Body of pancreas (tissue), 4 donors: ENCODE measurements at regions not wholly inside any gene's neighbourhood (a gene's known extent, or its start where the extent isn't known, plus 50 kb on each side); places are given as distances from the start of the nearest gene placed in this dataset.
A peak's percentile ranks its signal among the peaks of the same experiment; 100 is the strongest.

ENCODE experiments used
- ATAC-seq: fragments of 150-250 bp; one replicate; pipeline ENCODE4 v1.9.1; 2016
- DNase-seq, 4 donors: peaks; one replicate each; pipeline ENCODE4 v3.0.0-alpha.2; 2019
- H3K27ac ChIP-seq, 4 donors: fragments of 200-600 bp; sonication (generic); 1 replicate in 3 of 4; 2 replicates in 1 of 4; pipeline versions ENCODE4 v1.5.1 to v1.6.1; 2016 to 2019; ENCODE audit warnings: mild to moderate bottlenecking in 1 of 4, mixed read lengths in 1 of 4, moderate library complexity in 1 of 4
- H3K27me3 ChIP-seq, 2 donors: fragments of 200-600 bp; sonication (generic); one replicate each; pipeline ENCODE4 v1.6.0; 2016; ENCODE audit warnings: mild to moderate bottlenecking in 1 of 2
- H3K36me3 ChIP-seq, 2 donors: fragments of 200-600 bp; sonication (generic); replicated peaks in 1 of 2; 2 replicates each; pipeline ENCODE4 v1.5.1; 2016; ENCODE audit warnings: low read depth in 2 of 2; ENCODE audit not compliant: insufficient read depth in 1 of 2
- H3K4me1 ChIP-seq: fragments of 200-600 bp; sonication (generic); one replicate; pipeline ENCODE4 v1.6.0; 2016
- H3K4me3 ChIP-seq, 2 donors: fragments of 200-600 bp; sonication (generic); 1 replicate in 1 of 2; 2 replicates in 1 of 2; pipeline ENCODE4 v1.5.1; 2016 to 2019
- H3K9me3 ChIP-seq, 3 donors: fragments of 200-600 bp; sonication (generic); 1 replicate in 2 of 3; 2 replicates in 1 of 3; pipeline ENCODE4 v1.5.1; 2016
- POLR2A ChIP-seq, 3 donors: fragments of 450-650 bp; IDR thresholded peaks; one replicate each; pipeline ENCODE4 v1.6.1; 2016; ENCODE audit warnings: antibody characterized with exemption in 3 of 3, mild to moderate bottlenecking in 2 of 3
- WGBS, 2 donors: methylation state at CpG; one replicate each; pipeline ENCODE4 v1.1.5; 2017; 5-methylcytosine and 5-hydroxymethylcytosine counted together
- intact Hi-C: fragments of 100-400 bp; cut with DNase I; formaldehyde crosslinking; loops from one replicate; pipeline ENCODE4 v1.15.1; 2023
- TF ChIP-seq, protein P1 (sequence below), 7 experiments: fragments of 450-650 bp in 4 of 7; fragments of 200-600 bp in 3 of 7; sonication (generic) in 3 of 7; IDR thresholded peaks; one replicate each; pipeline ENCODE4 v1.5.1; 2016 to 2019; ENCODE audit warnings: antibody characterized with exemption in 7 of 7

DNA sequence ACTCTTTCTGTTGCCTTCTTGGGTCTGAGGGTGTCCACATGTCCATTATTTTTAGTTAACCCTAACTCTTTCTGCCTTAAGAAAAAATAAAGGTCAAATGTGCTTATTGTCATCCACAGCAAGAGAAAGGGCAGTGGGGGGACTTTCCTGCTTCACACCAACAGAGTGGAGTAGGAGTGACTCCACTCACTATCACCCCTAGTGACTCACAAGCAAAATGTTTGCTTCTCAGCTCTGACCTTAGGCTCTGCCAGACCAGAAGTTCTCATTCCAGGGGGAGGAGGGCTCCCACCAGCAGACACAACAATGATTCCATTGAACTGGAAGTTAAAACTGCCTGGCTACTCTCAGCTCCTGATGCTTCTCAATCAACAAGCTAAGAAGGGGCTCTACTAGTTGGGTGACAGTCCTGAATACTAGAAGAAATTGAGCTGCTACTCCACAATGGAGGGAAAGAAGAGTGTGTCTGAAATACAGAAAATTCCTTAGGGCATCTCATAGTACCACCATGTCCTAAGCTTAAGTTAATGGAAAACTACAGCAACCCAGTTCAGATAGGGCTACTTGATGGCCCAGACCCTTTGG is 83.9 kb upstream of the AFDN start:
- no peaks in the 10 kb centered on the region for H3K9me3 ChIP-seq
- no peak for TF ChIP-seq POLR2A (IDR thresholded peaks at IDR 0.05)
- TF ChIP-seq, protein P1, sequence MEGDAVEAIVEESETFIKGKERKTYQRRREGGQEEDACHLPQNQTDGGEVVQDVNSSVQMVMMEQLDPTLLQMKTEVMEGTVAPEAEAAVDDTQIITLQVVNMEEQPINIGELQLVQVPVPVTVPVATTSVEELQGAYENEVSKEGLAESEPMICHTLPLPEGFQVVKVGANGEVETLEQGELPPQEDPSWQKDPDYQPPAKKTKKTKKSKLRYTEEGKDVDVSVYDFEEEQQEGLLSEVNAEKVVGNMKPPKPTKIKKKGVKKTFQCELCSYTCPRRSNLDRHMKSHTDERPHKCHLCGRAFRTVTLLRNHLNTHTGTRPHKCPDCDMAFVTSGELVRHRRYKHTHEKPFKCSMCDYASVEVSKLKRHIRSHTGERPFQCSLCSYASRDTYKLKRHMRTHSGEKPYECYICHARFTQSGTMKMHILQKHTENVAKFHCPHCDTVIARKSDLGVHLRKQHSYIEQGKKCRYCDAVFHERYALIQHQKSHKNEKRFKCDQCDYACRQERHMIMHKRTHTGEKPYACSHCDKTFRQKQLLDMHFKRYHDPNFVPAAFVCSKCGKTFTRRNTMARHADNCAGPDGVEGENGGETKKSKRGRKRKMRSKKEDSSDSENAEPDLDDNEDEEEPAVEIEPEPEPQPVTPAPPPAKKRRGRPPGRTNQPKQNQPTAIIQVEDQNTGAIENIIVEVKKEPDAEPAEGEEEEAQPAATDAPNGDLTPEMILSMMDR (IDR thresholded peaks at IDR 0.05): peak in 1 of 7 experiments; percentile 11
- H3K36me3 ChIP-seq: no peaks in the 10 kb centered on the region
- no peak overlapping the region for H3K4me3 ChIP-seq
- peak overlapping the region in 1 of 4 donors; percentile 20 for H3K27ac ChIP-seq
- no peaks in the 10 kb centered on the region for H3K27me3 ChIP-seq
- intact Hi-C loops: no loop called here
- DNase-seq (peak in 1 of 4 donors; percentile 31), ATAC-seq (peak; percentile 52)
- no peaks in the 10 kb centered on the region for H3K4me1 ChIP-seq

DNA sequence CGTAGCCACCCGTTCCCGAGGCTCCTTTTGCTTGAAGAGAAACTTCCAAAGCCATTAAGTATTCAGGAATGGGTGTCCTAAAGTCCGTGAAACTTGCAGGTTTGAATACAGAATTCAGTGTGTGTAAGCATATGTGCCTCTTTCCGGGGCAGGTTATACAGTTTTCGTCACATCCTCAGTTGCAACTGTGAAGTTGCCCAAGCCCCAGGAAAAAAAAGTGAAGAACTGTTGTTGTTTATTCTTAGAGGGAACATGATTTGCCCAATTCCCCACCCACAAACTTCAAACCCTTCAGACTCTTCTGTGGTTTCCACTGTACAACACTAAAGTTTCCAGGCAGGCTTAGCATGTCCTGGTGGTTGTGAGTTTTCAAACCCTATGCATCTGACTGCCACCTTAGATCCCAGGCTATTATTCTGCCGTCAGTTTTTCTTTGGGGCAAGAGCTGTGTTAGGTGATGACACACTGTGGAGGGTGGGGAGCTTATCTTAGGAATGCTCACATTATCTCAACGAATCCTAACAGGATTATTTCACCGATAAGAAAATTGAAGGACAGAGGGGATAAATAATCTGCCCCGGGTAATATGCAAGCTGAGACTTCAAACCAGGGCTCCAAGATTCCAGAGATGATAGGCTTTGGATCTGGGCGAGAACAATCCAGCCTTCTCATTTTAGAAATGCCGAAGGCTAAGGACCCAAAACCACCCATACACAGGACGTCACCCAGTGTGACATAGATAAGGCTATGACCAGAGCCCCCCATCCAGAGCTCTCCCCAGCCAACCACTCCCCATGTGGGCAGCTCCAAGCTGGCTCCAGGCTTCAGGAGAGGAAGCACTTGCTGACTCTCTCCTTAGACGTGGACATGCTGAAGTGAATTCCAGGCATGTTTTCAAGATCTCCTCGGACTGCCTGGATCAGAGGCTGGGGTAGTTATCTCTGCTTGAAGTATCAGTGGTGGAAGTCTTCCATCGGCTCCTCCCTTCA is 81.7 kb upstream of the AFDN start:
- peaks cover 9% of the 10 kb centered on the region for H3K4me1 ChIP-seq
- H3K9me3 ChIP-seq: no peaks in the 10 kb centered on the region
- H3K4me3 ChIP-seq: no peak overlapping the region
- ATAC-seq (no peak), DNase-seq (no peak)
- no peaks in the 10 kb centered on the region for H3K27me3 ChIP-seq
- no peaks in the 10 kb centered on the region for H3K36me3 ChIP-seq
- 57 to 62% methylated on average over 16 of the region's 16 CpGs for WGBS, 2 donors
- intact Hi-C loops: no loop called here
- peak overlapping the region in 2 of 4 donors; percentile 10 to 20 for H3K27ac ChIP-seq
- TF ChIP-seq POLR2A (IDR thresholded peaks at IDR 0.05): no peak
- TF ChIP-seq, protein P1 (IDR thresholded peaks at IDR 0.05): no peak

DNA sequence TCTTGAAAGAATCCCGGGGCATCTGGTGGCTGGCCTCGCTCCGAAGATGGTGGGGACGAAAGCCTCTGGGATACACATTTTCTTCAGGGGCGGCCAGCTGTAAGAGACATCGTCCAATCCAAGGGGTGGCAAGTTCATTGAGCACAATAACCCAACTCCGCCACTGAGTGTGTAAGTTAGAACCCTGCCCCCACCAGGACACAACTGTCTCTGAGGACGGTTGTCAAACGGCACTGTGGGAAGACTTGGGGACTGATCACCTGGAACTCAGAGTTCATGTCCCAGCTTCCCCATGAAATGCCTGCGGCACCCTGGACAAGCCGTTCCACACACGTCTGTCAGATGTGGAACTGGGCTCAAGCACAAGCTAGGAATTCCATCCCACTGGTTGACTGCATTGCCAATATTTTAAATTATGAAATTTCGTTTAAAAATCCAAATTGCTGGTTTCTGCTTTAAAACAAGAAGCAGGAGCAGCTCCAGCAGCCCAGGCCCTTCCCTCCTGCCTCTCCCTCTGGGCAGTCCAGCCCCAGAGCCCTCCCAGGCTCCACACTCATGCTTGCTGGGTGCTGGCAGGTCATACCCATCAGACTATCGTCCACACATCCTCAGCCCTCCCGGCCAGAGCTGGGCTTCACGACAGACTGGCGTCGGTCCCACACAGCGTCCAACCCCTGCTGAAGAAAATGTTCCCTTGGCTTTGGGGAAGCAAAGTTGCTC is 80.9 kb upstream of the AFDN start:
- H3K4me1 ChIP-seq: peaks cover 18% of the 10 kb centered on the region
- H3K27ac ChIP-seq: peak overlapping the region in 2 of 4 donors; percentile 10 to 20
- ATAC-seq (no peak), DNase-seq (peak; percentile 13 to 35 (median 32))
- no peaks in the 10 kb centered on the region for H3K36me3 ChIP-seq
- no peak overlapping the region for H3K4me3 ChIP-seq
- no peaks in the 10 kb centered on the region for H3K27me3 ChIP-seq
- intact Hi-C loops: no loop called here
- TF ChIP-seq, protein P1 (IDR thresholded peaks at IDR 0.05): no peak
- no peak for TF ChIP-seq POLR2A (IDR thresholded peaks at IDR 0.05)
- 75 to 88% methylated on average over 11 to 19 of the region's 19 CpGs for WGBS, 2 donors
- no peaks in the 10 kb centered on the region for H3K9me3 ChIP-seq

DNA sequence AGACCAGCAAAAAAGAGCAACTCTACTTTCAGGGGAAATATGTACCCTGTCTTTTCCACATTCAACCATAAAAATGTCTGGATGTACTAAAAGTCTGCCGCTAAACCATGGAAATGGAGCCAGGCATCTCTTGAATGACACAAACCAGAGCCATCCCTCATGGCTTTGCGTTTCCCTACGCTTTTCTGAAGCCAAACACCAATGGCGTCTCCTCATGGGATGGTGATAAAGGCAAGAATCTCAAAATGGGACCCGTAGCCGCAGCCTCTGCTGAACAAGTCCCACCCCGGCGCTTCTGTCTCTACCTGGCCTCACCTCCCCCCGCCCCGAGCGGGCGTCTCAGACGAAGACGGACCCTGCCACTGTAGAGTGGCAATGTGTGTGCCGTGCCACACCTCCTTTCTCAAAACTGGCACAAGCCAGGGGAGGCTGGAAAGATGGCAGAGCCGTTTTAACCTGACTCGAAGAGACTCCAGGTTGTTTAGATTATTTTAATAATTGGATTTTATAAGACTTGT is 80.3 kb upstream of the AFDN start:
- TF ChIP-seq, protein P1 (IDR thresholded peaks at IDR 0.05): no peak
- intact Hi-C loops: no loop called here
- ATAC-seq (no peak), DNase-seq (peak in 1 of 4 donors; percentile 7)
- Histone ChIP-seq H3K27me3 (no peaks in the 10 kb centered on the region), H3K4me3 (no peak overlapping the region), H3K36me3 (no peaks in the 10 kb centered on the region), H3K4me1 (peaks cover 24% of the 10 kb centered on the region), H3K27ac (no peak overlapping the region), H3K9me3 (no peaks in the 10 kb centered on the region)
- WGBS, 2 donors: 88 to 91% methylated on average over 17 of the region's 17 CpGs
